ENCODE measurements at regions not wholly inside any gene's neighbourhood (a gene's known extent, or its start where the extent isn't known, plus 50 kb on each side); places are given as distances from the start of the nearest gene placed in this dataset.
"Not testable (repeated sequence)": the region's sequence is repeated elsewhere in the genome, so short reads cannot be mapped to it uniquely, and the experiment has no call there.

- Mint-ChIP-seq H3K9me3 (peaks cover 16% of the 10 kb centered on the region), H3K4me1 (ENCODE audit: low read depth) (peaks cover 57% of the 10 kb centered on the region), H3K27ac (peak overlapping the region; percentile 96), H3K4me3 (peak overlapping the region; percentile 80), H3K36me3 (ENCODE audit: low read depth) (peaks cover 22% of the 10 kb centered on the region), H3K27me3 (ENCODE audit: low read depth) (no peaks in the 10 kb centered on the region)
- no peak for DNase-seq (ENCODE audit: low spot score)
Observed at GRCh38 chr10:3971713-3972112, 186.7 kb upstream of the KLF6 start.

- H3K27me3 Mint-ChIP-seq (ENCODE audit: low read depth), result no peaks in the 10 kb centered on the region
- peak overlapping the region; percentile 96 for H3K27ac Mint-ChIP-seq
- H3K4me1 Mint-ChIP-seq (ENCODE audit: low read depth), result peaks cover 57% of the 10 kb centered on the region
- H3K4me3 Mint-ChIP-seq, result peak overlapping the region; percentile 80
- no peak for DNase-seq (ENCODE audit: low spot score)
- H3K9me3 Mint-ChIP-seq, result peaks cover 18% of the 10 kb centered on the region
- H3K36me3 Mint-ChIP-seq (ENCODE audit: low read depth), result peaks cover 24% of the 10 kb centered on the region
Observed at GRCh38 chr10:3969876-3970666, 185.1 kb upstream of the KLF6 start.

GRCh38 chr10:3968727-3969126, 183.7 kb upstream of the KLF6 start:
- Mint-ChIP-seq H3K27ac (no peak overlapping the region), H3K27me3 (ENCODE audit: low read depth) (no peaks in the 10 kb centered on the region), H3K9me3 (peaks cover 11% of the 10 kb centered on the region), H3K36me3 (ENCODE audit: low read depth) (peaks cover 19% of the 10 kb centered on the region), H3K4me3 (no peak overlapping the region), H3K4me1 (ENCODE audit: low read depth) (peaks cover 48% of the 10 kb centered on the region)
- no peak for DNase-seq (ENCODE audit: low spot score)

- DNase-seq (ENCODE audit: low spot score), result no peak
- Mint-ChIP-seq H3K4me1 (ENCODE audit: low read depth) (peaks cover 35% of the 10 kb centered on the region), H3K4me3 (no peak overlapping the region), H3K27me3 (ENCODE audit: low read depth) (no peaks in the 10 kb centered on the region), H3K9me3 (peaks cover 11% of the 10 kb centered on the region), H3K27ac (no peak overlapping the region), H3K36me3 (ENCODE audit: low read depth) (peaks cover 12% of the 10 kb centered on the region)
Observed at GRCh38 chr10:3964516-3964915, 179.5 kb upstream of the KLF6 start.

- H3K36me3 Mint-ChIP-seq (ENCODE audit: low read depth), result peaks cover 12% of the 10 kb centered on the region
- no peak for DNase-seq (ENCODE audit: low spot score)
- no peak overlapping the region for H3K4me3 Mint-ChIP-seq
- H3K27me3 Mint-ChIP-seq (ENCODE audit: low read depth), result no peaks in the 10 kb centered on the region
- peaks cover 32% of the 10 kb centered on the region for H3K4me1 Mint-ChIP-seq (ENCODE audit: low read depth)
- H3K27ac Mint-ChIP-seq, result no peak overlapping the region
- peaks cover 11% of the 10 kb centered on the region for H3K9me3 Mint-ChIP-seq
Observed at GRCh38 chr10:3963191-3963673, 178.2 kb upstream of the KLF6 start.

- Mint-ChIP-seq H3K4me1 (ENCODE audit: low read depth) (peaks cover 27% of the 10 kb centered on the region), H3K27me3 (ENCODE audit: low read depth) (no peaks in the 10 kb centered on the region)
Observed at GRCh38 chr10:3961082-3961481, 176.1 kb upstream of the KLF6 start.

GRCh38 chr10:3960496-3960895, 175.5 kb upstream of the KLF6 start:
- Mint-ChIP-seq H3K27me3 (ENCODE audit: low read depth) (no peaks in the 10 kb centered on the region), H3K9me3 (no peaks in the 10 kb centered on the region), H3K4me1 (ENCODE audit: low read depth) (peaks cover 27% of the 10 kb centered on the region), H3K4me3 (no peak overlapping the region), H3K36me3 (ENCODE audit: low read depth) (no peaks in the 10 kb centered on the region), H3K27ac (no peak overlapping the region)
- DNase-seq (ENCODE audit: low spot score), result no peak

More at GRCh38 chr10:3961082-3961481, 176.1 kb upstream of the KLF6 start:
- peak overlapping the region; percentile 18 for H3K27ac Mint-ChIP-seq
- H3K4me3 Mint-ChIP-seq, result peak overlapping the region; percentile 48
- peaks cover 2% of the 10 kb centered on the region for H3K36me3 Mint-ChIP-seq (ENCODE audit: low read depth)
- DNase-seq (ENCODE audit: low spot score), result no peak
- no peaks in the 10 kb centered on the region for H3K9me3 Mint-ChIP-seq

GRCh38 chr10:3959370-3960325, 174.6 kb upstream of the KLF6 start:
- H3K4me1 Mint-ChIP-seq (ENCODE audit: low read depth), result peaks cover 27% of the 10 kb centered on the region
- H3K27me3 Mint-ChIP-seq (ENCODE audit: low read depth), result no peaks in the 10 kb centered on the region
- DNase-seq (ENCODE audit: low spot score), result no peak
- H3K9me3 Mint-ChIP-seq, result no peaks in the 10 kb centered on the region
- no peaks in the 10 kb centered on the region for H3K36me3 Mint-ChIP-seq (ENCODE audit: low read depth)
- H3K4me3 Mint-ChIP-seq, result no peak overlapping the region
- H3K27ac Mint-ChIP-seq, result no peak overlapping the region

- Mint-ChIP-seq H3K27ac (no peak overlapping the region), H3K36me3 (ENCODE audit: low read depth) (no peaks in the 10 kb centered on the region), H3K27me3 (ENCODE audit: low read depth) (no peaks in the 10 kb centered on the region), H3K9me3 (peaks cover 4% of the 10 kb centered on the region), H3K4me1 (ENCODE audit: low read depth) (peaks cover 29% of the 10 kb centered on the region), H3K4me3 (no peak overlapping the region)
- no peak for DNase-seq (ENCODE audit: low spot score)
Observed at GRCh38 chr10:3958472-3958996, 173.5 kb upstream of the KLF6 start.

- peaks cover 11% of the 10 kb centered on the region for H3K9me3 Mint-ChIP-seq
- peaks cover 3% of the 10 kb centered on the region for H3K36me3 Mint-ChIP-seq (ENCODE audit: low read depth)
- no peak overlapping the region for H3K4me3 Mint-ChIP-seq
- no peaks in the 10 kb centered on the region for H3K27me3 Mint-ChIP-seq (ENCODE audit: low read depth)
- DNase-seq (ENCODE audit: low spot score), result no peak
- H3K27ac Mint-ChIP-seq, result no peak overlapping the region
- H3K4me1 Mint-ChIP-seq (ENCODE audit: low read depth), result peaks cover 18% of the 10 kb centered on the region
Observed at GRCh38 chr10:3955955-3956617, 171.1 kb upstream of the KLF6 start.

GRCh38 chr10:3955493-3955892, 170.5 kb upstream of the KLF6 start:
- no peaks in the 10 kb centered on the region for H3K27me3 Mint-ChIP-seq (ENCODE audit: low read depth)
- no peak overlapping the region for H3K4me3 Mint-ChIP-seq
- H3K36me3 Mint-ChIP-seq (ENCODE audit: low read depth), result peaks cover 3% of the 10 kb centered on the region
- peaks cover 11% of the 10 kb centered on the region for H3K9me3 Mint-ChIP-seq
- H3K27ac Mint-ChIP-seq, result no peak overlapping the region
- H3K4me1 Mint-ChIP-seq (ENCODE audit: low read depth), result peaks cover 14% of the 10 kb centered on the region
- no peak for DNase-seq (ENCODE audit: low spot score)

GRCh38 chr10:3954615-3955014, 169.6 kb upstream of the KLF6 start:
- H3K27me3 Mint-ChIP-seq (ENCODE audit: low read depth), result no peaks in the 10 kb centered on the region
- peaks cover 3% of the 10 kb centered on the region for H3K36me3 Mint-ChIP-seq (ENCODE audit: low read depth)
- H3K27ac Mint-ChIP-seq, result no peak overlapping the region
- H3K9me3 Mint-ChIP-seq, result peaks cover 11% of the 10 kb centered on the region
- DNase-seq (ENCODE audit: low spot score), result no peak
- H3K4me3 Mint-ChIP-seq, result no peak overlapping the region
- H3K4me1 Mint-ChIP-seq (ENCODE audit: low read depth), result peaks cover 18% of the 10 kb centered on the region

- DNase-seq (ENCODE audit: low spot score); H3K27ac Mint-ChIP-seq; H3K27me3 Mint-ChIP-seq (ENCODE audit: low read depth); H3K4me3 Mint-ChIP-seq; H3K36me3 Mint-ChIP-seq (ENCODE audit: low read depth): not testable (repeated sequence)
- peaks cover 15% of the 10 kb centered on the region for H3K4me1 Mint-ChIP-seq (ENCODE audit: low read depth)
- peaks cover 11% of the 10 kb centered on the region for H3K9me3 Mint-ChIP-seq
Observed at GRCh38 chr10:3954007-3954406, 169.0 kb upstream of the KLF6 start.
